Tibial nerve (tissue), 4 donors: ENCODE measurements at regions not wholly inside any gene's neighbourhood (a gene's known extent, or its start where the extent isn't known, plus 50 kb on each side); places are given as distances from the start of the nearest gene placed in this dataset.

Experiments used
- DNase-seq, 2 donors: peaks; one replicate each; pipeline ENCODE4 v3.0.0-alpha.2; 2019; ENCODE audit warnings: low spot score in 2 of 2
- H3K27ac ChIP-seq, 4 donors: fragments of 200-600 bp; sonication (generic) in 3 of 4; one replicate each; pipeline ENCODE4 v1.5.1; 2017 to 2019; ENCODE audit warnings: mild to moderate bottlenecking in 1 of 4
- H3K27me3 ChIP-seq, 2 donors: fragments of 200-600 bp; sonication (generic) in 1 of 2; one replicate each; pipeline versions ENCODE4 v1.5.1 to v1.6.0; 2017 to 2019
- H3K36me3 ChIP-seq, 3 donors: fragments of 200-600 bp; sonication (generic); one replicate each; pipeline ENCODE4 v1.5.1; 2018 to 2019
- H3K4me1 ChIP-seq, 4 donors: fragments of 200-600 bp; sonication (generic) in 3 of 4; one replicate each; pipeline ENCODE4 v1.5.1; 2017 to 2019
- H3K4me3 ChIP-seq, 4 donors: fragments of 200-600 bp; sonication (generic) in 3 of 4; one replicate each; pipeline ENCODE4 v1.5.1; 2017 to 2019; ENCODE audit warnings: mild to moderate bottlenecking in 1 of 4, moderate library complexity in 1 of 4
- H3K9me3 ChIP-seq, 4 donors: fragments of 200-600 bp; sonication (generic) in 3 of 4; one replicate each; pipeline ENCODE4 v1.5.1; 2017 to 2019
- EP300 ChIP-seq, 2 donors: sonication (generic); formaldehyde crosslinking; IDR thresholded peaks; one replicate each; pipeline ENCODE4 v1.6.1; 2017; ENCODE audit warnings: antibody characterized with exemption in 2 of 2, mild to moderate bottlenecking in 1 of 2
- POLR2A ChIP-seq, 2 donors: fragments of 450-650 bp; IDR thresholded peaks; one replicate each; pipeline ENCODE4 v1.6.1; 2017; ENCODE audit warnings: antibody characterized with exemption in 2 of 2, mild to moderate bottlenecking in 2 of 2, moderate library complexity in 2 of 2
- WGBS, 2 donors: methylation state at CpG; one replicate each; pipeline ENCODE4 v1.1.5; 2018; 5-methylcytosine and 5-hydroxymethylcytosine counted together
- TF ChIP-seq, protein P1 (sequence below), 5 experiments: fragments of 200-600 bp in 3 of 5; fragments of 450-650 bp in 2 of 5; sonication (generic) in 3 of 5; IDR thresholded peaks; one replicate each; pipeline ENCODE4 v1.5.1; 2016 to 2019; ENCODE audit warnings: antibody characterized with exemption in 5 of 5, mild to moderate bottlenecking in 3 of 5, moderate library complexity in 2 of 5

DNA sequence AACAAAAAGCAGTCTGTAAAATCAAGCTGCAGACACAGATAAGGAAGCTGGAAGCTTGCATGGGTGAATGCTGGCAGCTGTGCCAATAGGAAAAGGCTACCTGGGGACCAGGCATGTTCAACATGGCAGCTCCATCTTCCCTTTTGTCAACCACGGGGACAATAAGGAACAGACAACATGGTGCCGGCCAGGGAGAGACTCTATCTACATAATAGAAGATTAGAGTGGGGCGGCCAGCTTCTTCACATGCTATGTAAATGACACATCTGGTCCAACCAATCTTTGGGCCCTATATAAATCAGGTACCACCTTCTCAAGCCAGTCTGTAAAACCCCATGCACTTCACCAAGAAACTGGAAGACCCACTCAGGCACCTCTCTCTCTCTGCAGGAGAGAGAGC, 157.6 kb downstream of the SUDS3 start:
- Histone ChIP-seq H3K27me3 (no peaks in the 10 kb centered on the region), H3K27ac (no peak overlapping the region), H3K4me3 (no peak overlapping the region), H3K9me3 (no peaks in the 10 kb centered on the region), H3K36me3 (no peaks in the 10 kb centered on the region), H3K4me1 (no peaks in the 10 kb centered on the region)
- 54 to 56% methylated on average over 3 of the region's 3 CpGs for WGBS, 2 donors
- TF ChIP-seq EP300 (IDR thresholded peaks at IDR 0.05): no peak
- TF ChIP-seq, protein P1, sequence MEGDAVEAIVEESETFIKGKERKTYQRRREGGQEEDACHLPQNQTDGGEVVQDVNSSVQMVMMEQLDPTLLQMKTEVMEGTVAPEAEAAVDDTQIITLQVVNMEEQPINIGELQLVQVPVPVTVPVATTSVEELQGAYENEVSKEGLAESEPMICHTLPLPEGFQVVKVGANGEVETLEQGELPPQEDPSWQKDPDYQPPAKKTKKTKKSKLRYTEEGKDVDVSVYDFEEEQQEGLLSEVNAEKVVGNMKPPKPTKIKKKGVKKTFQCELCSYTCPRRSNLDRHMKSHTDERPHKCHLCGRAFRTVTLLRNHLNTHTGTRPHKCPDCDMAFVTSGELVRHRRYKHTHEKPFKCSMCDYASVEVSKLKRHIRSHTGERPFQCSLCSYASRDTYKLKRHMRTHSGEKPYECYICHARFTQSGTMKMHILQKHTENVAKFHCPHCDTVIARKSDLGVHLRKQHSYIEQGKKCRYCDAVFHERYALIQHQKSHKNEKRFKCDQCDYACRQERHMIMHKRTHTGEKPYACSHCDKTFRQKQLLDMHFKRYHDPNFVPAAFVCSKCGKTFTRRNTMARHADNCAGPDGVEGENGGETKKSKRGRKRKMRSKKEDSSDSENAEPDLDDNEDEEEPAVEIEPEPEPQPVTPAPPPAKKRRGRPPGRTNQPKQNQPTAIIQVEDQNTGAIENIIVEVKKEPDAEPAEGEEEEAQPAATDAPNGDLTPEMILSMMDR (IDR thresholded peaks at IDR 0.05): no peak
- TF ChIP-seq POLR2A (IDR thresholded peaks at IDR 0.05): no peak
- DNase-seq: no peak

DNA sequence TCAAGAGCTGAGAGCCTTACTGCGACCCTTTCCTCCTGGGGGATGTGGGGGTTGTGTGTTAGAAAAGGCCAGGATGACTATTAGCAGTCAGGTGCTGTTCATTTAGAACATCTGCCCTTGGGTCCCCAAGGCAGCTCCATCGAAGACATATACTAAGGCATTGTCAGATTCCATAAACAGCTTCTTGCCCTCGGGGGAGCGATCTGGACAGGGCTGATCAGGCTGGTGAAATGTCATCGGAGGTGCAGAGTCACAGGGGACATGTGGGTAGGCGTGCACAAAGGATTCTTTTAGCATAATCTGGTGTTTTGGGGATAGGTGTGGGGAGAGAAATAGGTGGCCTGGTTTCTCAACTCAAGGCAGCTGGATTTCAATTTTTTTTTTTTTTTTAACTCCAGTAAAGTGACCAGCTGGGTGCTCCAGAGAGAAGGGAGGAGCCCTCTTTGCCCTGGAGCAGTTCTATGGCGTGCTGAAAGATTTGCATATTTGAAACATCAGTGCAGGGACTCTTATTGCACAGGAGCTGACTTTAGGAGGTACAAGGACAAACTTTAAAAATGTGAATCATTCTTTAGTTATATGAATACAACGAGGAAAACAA, 160.1 kb downstream of the SUDS3 start:
- Histone ChIP-seq H3K36me3 (no peaks in the 10 kb centered on the region), H3K27ac (no peak overlapping the region), H3K4me1 (no peaks in the 10 kb centered on the region), H3K27me3 (no peaks in the 10 kb centered on the region), H3K4me3 (no peak overlapping the region), H3K9me3 (peaks cover 0 to 4% (median 0%) of the 10 kb centered on the region in 4 donors)
- TF ChIP-seq EP300 (IDR thresholded peaks at IDR 0.05) (no peak), POLR2A (IDR thresholded peaks at IDR 0.05) (no peak)
- TF ChIP-seq, protein P1 (IDR thresholded peaks at IDR 0.05): no peak
- 46 to 57% methylated on average over 8 of the region's 8 CpGs for WGBS, 2 donors
- no peak for DNase-seq

DNA sequence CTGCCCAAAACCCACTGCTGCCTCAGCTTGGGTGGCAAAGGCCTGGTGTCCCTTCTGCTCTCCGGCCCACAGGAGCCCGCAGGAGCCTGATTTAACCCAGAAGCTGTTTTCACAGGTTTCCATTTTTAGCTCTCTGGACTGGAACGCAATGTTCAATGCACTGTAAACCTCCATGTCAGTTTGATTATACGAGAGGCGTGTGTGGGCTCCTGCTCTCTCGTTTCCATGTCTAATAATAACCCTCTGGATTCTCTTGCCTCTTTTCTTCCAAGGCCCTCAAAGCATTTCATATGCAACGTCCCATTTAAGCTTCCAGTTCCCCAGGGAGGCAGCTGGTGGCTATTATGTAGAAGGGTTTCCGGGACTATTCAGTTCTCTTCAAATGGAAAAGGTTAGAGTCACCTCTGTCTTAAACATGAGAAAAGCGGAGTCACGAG, 161.1 kb downstream of the SUDS3 start:
- no peak for DNase-seq
- Histone ChIP-seq H3K27me3 (no peaks in the 10 kb centered on the region), H3K4me1 (no peaks in the 10 kb centered on the region), H3K4me3 (no peak overlapping the region), H3K36me3 (no peaks in the 10 kb centered on the region), H3K9me3 (peaks cover 0 to 4% (median 0%) of the 10 kb centered on the region in 4 donors), H3K27ac (no peak overlapping the region)
- 45 to 51% methylated on average over 10 of the region's 10 CpGs for WGBS, 2 donors
- TF ChIP-seq EP300 (IDR thresholded peaks at IDR 0.05) (no peak), POLR2A (IDR thresholded peaks at IDR 0.05) (no peak)
- TF ChIP-seq, protein P1 (IDR thresholded peaks at IDR 0.05): no peak

DNA sequence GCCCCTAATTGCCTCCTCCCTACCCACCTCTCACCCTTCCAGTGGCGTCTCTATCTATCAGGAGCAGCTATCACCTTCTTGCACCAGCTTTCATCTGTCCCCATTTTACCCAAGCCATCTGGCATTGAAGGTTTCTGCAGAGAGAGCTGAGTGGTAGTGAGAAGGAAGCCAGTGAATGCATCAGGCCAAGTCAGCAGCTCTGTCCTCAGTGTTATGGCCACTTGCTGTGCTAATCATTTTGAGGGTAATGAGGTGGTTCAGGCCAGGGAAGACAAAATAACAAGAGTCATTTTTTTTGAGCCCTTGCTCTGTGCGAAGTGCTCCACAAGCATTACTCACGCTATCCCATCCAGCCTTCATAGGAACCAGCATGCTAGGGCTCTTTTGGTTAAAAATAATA, 164.7 kb downstream of the SUDS3 start:
- 69 to 76% methylated on average over 3 of the region's 3 CpGs for WGBS, 2 donors

DNA sequence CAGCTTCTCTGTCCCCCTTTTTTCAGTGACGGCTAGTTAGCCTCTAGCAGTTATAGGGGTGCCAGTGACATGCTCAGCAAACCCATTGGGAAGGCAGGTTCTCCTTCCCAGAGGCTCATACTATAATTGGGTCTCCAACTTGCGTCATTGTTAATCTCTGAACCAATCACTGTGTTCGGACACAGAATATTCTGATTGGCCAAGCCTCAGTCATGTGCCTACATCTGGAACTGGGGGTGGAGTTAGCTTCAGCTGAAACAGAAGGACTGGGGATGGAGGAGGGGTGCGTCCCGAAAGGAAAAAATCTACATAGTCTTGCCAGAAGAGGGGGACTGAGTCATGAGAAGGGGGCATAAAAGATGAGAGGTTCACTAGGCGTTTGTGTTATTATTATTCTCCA, 165.6 kb downstream of the SUDS3 start:
- H3K27me3 ChIP-seq: no peaks in the 10 kb centered on the region
- H3K9me3 ChIP-seq: peaks cover 0 to 4% (median 0%) of the 10 kb centered on the region in 4 donors
- H3K27ac ChIP-seq: no peak overlapping the region
- H3K4me1 ChIP-seq: no peaks in the 10 kb centered on the region
- no peak for DNase-seq
- no peak for TF ChIP-seq EP300 (IDR thresholded peaks at IDR 0.05)
- no peak for TF ChIP-seq POLR2A (IDR thresholded peaks at IDR 0.05)
- TF ChIP-seq, protein P1 (IDR thresholded peaks at IDR 0.05): no peak
- H3K4me3 ChIP-seq: no peak overlapping the region
- H3K36me3 ChIP-seq: no peaks in the 10 kb centered on the region
- WGBS, 2 donors: 88 to 91% methylated on average over 6 of the region's 6 CpGs

More for the DNA sequence above, 164.7 kb downstream of the SUDS3 start:
- DNase-seq: no peak
- Histone ChIP-seq H3K27me3 (no peaks in the 10 kb centered on the region), H3K36me3 (no peaks in the 10 kb centered on the region), H3K9me3 (peaks cover 0 to 4% (median 0%) of the 10 kb centered on the region in 4 donors), H3K4me3 (no peak overlapping the region), H3K4me1 (no peaks in the 10 kb centered on the region), H3K27ac (no peak overlapping the region)
- TF ChIP-seq POLR2A (IDR thresholded peaks at IDR 0.05) (no peak), EP300 (IDR thresholded peaks at IDR 0.05) (no peak)
- TF ChIP-seq, protein P1 (IDR thresholded peaks at IDR 0.05): no peak
